Central memory CD4-positive, alpha-beta T cell (primary cell): ENCODE measurements at regions not wholly inside any gene's neighbourhood (a gene's known extent, or its start where the extent isn't known, plus 50 kb on each side); places are given as distances from the start of the nearest gene placed in this dataset.

Source experiments
- DNase-seq: peaks from one replicate; pipeline ENCODE4 v3.0.0; 2022

GRCh38 chr16:85534536-85535351 lies 78.4 kb upstream of the GSE1 start:
- DNase-seq: no peak

DNA sequence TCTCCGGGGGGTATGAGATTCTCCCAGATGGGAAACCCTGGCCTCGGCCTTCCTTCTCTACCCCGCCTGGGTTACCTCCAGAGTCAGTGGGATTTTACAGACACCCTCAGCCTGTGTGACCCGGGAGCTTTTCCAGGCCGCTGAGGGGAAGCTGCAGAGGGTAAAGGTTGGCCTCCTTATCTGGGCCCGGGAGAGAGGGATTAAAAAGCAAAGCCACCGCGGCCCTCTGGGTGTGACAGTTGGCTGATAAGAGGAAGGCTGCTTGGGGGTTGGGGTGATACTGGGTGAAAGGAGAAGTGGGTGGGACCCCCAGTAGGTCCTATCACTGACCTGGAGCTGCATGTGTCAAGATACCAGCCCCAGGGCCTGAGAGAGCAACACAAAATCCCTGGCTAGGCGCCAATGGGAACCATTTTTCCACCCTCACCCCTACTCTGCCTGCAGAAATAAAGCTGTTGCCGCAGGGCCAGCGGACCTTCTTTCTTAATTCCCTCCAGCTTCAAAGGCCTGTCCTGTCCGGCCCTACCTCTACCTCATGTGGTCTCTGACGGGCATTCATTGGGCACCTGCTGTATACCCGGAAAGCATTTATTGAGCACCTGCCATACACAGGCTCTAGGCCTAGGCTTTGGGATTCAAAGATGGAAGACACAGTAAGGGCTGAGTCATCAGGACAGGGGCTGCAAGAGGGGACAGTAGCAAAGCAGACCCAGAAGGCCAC lies 77.6 kb upstream of the GSE1 start:
- DNase-seq: no peak

GRCh38 chr16:85536073-85536410 lies 77.1 kb upstream of the GSE1 start:
- DNase-seq: no peak

DNA sequence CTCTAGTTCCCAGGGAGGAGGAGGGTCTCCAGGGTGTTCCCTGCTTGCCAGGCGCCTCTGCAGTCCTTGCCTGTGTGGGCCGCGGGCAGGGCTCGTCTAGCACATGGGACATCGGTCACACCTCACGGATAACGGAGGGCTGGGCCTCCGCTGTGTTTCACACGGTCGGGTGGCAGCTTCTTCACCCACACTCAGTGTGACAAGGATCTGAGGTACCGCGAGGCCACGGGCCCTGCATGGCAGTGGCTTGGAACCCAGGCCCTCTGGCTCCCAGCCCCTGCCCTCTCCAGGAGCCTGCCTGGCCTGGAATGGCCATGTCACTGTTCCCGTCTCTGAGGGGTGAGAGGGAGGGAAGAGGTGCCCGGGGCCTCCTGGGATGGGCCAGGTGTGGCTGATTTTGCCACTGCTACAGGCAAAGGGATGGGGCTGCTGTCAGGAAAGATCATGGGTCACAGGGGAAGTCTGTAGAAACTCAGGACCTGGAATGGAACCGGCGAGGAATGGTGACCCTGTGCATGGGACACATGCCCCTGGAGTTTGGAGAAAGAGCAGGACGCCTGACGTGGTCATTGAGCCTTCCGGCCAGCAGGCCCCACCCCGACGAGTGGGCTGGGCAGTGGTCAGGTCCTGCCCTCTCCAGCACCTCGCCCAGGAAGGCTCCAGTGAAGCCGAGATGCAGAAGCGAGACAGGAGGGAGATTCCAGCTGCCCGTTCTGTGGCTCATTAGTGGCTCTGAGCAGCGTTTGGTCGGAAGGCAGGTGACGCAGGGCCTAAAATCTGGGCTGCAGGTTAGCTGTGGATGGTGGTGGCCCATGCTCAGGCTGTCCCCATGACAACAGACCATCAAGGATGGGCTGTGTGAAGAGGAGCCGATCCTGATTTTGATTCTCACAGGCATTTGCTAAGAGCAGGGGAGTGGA lies 76.5 kb upstream of the GSE1 start:
- no peak for DNase-seq

- no peak for DNase-seq
Observed at GRCh38 chr16:85537331-85537788, 75.8 kb upstream of the GSE1 start.

DNA sequence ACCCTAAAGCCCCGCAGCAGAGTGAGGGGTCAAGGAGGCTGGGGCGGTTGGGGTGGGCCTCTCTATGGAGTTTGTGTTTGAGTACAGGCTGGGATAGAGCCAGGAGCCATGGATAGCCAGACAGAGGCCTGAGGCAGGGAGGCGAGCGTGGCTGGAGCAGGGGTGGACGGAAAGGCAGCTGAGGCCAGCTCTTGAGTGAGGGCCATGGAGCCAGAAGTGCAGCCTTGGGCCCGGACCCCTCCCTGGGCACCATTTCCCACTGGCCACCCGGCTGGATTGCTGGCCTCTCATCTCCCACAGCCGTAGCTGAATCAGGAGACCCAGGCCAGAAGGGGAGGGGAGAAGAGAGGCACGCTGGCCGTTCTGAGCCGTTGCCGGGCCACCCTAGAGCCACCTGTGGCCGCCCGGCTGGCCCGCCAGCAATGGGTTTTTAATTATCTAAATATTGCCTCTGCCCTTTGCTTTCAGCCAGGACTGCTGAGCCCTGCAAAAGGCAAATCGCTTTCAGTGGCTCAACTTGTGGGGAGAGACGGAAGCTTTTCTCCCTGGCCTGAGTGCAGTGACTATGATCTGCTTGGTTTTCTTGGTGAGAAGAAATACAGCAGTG lies 75.2 kb upstream of the GSE1 start:
- no peak for DNase-seq

DNA sequence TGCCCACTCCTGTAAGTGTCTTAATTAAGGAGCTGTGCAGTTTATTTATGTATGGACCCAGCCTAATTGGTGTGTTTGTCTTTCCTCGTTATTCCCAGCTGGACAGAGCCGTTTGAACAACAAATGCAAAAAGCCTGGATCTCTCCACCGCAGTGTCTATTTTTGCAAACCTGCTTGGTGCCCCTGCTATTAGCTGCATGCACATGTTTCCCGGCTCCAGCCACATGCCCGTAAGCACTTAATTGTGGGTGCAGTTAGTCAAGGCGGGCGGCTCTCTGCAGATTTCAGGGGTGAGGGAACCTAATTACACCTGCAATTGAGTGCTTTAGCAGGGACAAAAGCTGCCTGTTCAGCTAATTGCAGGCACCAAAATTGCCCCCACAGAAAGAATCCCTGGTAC lies 74.0 kb upstream of the GSE1 start:
- DNase-seq: no peak

- DNase-seq: no peak
Observed at GRCh38 chr16:85539629-85540291, 73.4 kb upstream of the GSE1 start.

DNA sequence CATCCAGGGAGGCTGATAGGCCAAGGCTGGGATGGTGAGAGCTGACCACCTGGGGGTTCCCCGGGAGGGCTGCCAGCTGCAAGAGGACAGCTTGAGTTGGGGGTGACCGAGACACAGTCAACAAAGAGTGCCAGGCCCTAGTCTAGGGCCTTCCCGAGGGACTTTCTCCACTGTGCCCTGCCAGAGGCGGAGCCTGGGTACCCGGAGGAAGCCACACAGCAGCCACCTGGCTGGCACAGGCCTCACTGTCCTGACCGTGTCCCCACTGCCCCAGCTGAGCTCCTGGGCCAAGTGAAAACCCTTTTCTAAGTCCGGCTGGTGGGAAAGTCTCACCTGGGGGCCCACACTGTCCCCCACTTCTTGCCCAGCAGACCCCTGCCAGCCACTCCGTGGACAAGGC lies 71.9 kb upstream of the GSE1 start:
- no peak for DNase-seq

- DNase-seq: no peak
Observed at GRCh38 chr16:85541619-85541979, 71.5 kb upstream of the GSE1 start.

DNA sequence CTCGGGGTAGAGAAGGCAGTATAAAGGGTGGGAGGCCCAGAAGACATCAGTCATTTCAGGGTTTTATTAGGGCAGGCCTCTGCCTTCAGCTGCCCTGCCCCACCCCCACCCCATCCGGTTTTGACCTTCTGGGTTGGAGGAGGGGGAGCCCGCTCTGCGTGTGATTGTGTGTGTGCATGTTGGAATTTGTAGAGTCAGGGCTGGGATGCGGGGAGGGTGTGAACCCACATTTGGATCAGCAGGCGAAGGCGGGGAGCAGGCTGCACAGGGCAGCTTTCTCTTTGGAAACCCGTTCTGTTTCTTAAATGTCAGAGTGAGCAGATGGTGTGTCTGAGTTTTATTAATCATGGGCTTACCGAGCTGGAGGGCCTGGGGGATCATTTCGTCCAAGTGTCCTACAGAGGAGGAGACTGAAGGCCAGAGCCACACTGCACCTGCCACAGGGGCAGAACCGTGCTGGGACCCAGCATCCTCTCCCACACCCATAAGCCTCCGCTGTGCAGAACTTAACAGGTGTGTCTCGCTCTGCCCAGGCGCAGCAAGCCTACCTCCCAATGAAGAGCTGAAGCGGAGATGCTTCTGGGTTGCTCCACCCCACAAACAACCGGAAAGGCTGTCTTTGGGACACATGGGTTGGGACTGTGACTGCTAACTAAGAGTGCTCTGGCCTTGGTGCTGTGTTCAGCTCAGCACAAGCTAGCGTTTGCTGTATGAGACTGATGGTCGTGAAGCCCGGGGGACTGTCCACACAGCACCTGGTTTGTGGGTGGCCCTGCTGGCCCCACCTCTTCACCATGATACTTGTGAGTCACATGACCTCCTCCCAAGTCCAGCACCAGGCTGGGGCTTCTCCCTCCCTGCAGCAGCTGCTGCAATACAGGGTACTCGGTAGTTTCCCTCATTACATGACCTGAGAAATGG lies 70.9 kb upstream of the GSE1 start:
- DNase-seq: no peak

- DNase-seq: no peak
Observed at GRCh38 chr16:85543536-85543935, 69.6 kb upstream of the GSE1 start.

DNA sequence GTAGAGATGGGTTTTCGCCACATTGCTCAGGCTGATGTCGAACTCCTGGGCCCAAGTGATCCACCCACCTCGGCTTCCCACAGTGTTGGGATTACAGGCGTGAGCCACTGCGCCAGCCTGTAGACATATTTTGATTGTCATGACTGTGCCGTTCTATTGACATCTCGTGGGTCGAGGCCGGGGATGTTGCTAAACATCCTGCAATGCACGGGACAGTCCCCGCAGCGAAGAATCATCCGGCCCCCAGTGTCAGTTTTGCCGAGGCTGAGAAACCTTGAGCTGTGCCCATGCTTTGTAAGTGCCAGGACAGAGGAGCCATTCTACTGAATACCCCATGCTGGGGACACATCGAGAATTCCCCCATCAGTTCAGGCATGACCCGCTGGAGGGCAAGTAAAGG lies 69.1 kb upstream of the GSE1 start:
- no peak for DNase-seq

DNA sequence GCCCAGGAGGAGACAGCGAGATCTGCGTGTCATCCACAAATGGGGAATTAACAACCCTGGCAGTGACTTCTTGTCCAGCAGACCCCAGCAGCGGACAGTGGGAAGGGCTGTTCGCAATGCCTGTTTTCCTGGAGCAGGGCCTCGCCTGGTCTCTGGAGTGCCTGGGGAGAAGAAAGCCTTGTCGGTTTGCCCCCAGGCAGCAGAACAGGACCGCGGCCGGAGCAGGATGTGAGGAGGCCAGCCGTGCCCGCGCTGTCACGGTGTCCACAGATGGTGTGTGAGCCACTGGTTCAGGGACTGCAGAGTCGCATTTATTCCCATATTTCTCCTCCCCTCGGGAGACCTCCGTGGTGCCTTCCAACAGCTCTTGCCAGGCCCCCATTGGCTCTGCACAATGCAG lies 68.5 kb upstream of the GSE1 start:
- DNase-seq: no peak

DNA sequence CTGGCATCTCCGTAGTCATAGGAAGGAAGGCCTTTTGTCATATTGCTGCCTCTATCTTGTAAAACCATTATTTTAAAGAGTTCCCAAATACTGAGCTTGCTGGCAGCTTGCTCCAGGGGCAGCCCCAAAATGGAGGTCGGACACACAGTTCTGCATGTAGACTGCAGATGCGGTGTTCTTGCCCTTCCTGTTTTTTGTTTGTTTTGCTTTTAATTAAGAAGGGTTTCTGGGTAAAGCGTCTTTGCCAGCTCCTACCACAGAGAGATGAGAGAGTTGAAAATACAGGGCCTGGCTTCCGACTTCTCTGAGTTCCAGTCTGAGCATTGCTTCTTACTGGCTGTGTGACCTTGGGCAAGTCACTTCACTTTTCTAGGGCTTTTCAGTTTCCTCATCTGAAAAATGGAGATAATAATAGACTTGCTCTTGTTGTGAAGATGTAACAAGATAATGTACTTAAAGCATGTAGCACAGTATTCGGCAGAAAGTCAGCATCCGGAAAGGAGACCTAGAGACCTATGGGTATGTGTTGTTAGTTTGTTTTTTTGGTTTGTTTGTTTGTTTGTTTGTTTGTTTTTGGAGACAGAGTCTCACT lies 67.8 kb upstream of the GSE1 start:
- no peak for DNase-seq

- DNase-seq: no peak
Observed at GRCh38 chr16:85546585-85547447, 66.3 kb upstream of the GSE1 start.

DNA sequence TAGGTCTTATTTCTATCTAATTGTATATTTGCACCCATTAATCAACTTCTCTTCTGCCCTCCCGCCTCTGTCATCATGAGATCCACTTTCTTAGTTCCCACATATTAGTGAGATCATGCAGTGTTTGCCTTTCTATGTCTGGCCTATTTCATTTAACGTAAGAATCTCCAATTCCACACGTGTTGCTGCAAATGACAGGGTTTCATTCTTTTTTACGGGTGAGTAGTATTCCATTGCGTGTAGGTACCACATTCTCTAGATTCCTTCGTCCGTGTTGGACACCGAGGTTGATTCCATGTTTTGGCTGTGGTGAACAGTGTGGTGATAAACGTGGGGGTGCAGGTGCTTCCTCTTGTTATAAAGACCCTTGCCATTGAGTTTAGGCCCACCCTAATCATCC lies 64.7 kb upstream of the GSE1 start:
- DNase-seq: no peak

DNA sequence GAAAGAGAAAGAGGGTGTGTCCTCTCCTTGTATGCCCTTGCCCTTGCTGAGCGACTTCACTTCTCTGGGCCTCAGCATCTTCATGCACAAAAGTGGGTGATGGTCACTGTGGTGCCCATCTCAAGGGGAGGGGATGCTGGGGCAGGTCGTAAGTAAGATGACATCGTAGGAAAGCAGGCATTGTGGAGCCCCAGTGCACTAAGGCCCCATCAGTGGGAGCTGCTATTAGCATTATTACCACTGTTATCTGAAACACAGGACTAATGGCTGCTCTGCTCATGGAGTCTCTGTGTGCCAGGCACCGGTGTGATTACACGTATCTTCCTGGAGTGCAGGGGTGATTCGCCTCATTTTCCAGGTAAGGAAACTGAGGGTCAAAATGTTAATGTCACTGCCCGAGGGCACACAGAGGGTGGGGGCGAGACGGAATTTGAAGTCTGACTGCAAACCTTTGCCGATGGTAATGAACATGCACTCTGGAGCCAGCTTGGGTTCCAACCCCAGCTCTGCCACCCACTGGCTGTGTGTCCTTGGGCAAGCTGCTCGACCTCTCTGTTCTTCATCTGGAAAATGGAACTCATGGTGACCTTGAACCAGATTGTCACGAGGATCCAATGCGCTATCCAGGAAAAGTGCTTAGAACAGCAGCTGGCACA lies 63.2 kb upstream of the GSE1 start:
- no peak for DNase-seq

DNA sequence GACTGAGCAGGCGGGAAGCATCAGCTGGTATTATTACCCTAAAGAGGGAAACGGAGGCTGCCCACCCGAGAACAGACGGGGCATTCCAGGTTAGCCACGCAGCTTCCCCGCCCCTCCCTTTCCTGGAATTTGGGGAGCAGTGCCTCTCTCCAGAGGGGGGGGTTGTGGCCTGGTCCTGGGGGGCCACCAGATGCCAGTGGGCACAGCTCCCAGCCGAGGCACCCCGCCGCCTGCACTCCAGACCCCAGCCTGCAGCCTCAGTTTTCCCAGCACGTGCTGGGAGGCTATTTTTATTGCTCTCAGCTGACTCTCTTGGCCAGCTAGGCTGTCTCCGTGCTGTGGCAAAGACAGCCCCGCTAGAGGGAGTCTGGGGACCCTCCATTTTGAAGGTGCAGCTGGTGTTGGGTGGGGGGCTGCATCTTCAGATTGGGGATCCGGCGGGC lies 62.7 kb upstream of the GSE1 start:
- DNase-seq: no peak
